ENCODE measurements at regions not wholly inside any gene's neighbourhood (a gene's known extent, or its start where the extent isn't known, plus 50 kb on each side); places are given as distances from the start of the nearest gene placed in this dataset.

DNA sequence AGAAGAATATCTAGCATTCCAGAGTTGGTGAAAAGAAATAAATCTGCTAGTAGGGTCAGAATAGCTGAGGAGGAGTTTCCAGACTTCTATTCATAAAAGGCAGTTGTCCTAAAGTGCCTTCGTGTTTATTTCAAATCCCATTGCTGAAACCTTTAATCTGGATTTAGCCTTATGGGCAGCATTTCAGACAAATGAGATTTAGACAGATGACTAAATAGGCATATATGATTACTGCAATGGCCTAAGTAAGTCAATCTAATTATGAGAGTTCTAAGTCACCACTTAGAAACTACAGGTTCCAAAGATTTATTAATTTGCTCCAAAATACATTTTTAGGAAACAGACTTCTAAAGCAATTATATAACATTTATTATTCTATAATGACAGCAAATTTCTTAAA lies 368.7 kb downstream of the LIG4 start:
- DNase-seq (ENCODE audit: low spot score, unreplicated experiment) = no peak
- no peaks in the 10 kb centered on the region for H3K36me3 Mint-ChIP-seq (ENCODE audit: insufficient read depth)
- TF ChIP-seq, protein P1, sequence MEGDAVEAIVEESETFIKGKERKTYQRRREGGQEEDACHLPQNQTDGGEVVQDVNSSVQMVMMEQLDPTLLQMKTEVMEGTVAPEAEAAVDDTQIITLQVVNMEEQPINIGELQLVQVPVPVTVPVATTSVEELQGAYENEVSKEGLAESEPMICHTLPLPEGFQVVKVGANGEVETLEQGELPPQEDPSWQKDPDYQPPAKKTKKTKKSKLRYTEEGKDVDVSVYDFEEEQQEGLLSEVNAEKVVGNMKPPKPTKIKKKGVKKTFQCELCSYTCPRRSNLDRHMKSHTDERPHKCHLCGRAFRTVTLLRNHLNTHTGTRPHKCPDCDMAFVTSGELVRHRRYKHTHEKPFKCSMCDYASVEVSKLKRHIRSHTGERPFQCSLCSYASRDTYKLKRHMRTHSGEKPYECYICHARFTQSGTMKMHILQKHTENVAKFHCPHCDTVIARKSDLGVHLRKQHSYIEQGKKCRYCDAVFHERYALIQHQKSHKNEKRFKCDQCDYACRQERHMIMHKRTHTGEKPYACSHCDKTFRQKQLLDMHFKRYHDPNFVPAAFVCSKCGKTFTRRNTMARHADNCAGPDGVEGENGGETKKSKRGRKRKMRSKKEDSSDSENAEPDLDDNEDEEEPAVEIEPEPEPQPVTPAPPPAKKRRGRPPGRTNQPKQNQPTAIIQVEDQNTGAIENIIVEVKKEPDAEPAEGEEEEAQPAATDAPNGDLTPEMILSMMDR (IDR thresholded peaks at IDR 0.05; ENCODE audit: unreplicated experiment) = no peak

DNA sequence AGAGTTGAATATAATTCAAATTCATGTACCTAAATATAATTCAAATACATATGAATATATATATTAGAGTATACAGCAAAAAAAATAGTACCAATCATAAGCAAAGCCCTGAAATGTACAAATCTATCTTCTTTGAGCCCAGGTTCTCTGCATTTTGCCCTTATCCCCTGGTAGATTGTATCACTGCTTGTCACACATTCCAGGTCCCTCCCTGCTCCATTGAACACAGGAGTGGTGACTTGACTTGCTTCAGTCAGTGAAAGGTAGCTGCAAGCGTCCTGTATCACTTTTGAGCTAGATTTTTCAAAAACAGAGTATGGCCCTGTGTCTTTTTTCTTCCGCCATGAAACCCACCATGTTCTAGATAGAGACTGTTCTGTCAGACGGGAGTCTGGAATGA lies 369.4 kb downstream of the LIG4 start:
- no peaks in the 10 kb centered on the region for H3K27me3 Mint-ChIP-seq
- DNase-seq (ENCODE audit: low spot score, unreplicated experiment) = no peak
- H3K27ac Mint-ChIP-seq = no peak overlapping the region
- H3K4me1 Mint-ChIP-seq (ENCODE audit: low read depth) = no peaks in the 10 kb centered on the region
- no peaks in the 10 kb centered on the region for H3K36me3 Mint-ChIP-seq (ENCODE audit: insufficient read depth)
- H3K9me3 Mint-ChIP-seq (ENCODE audit: low read depth) = no peaks in the 10 kb centered on the region
- H3K4me3 Mint-ChIP-seq (ENCODE audit: low read depth) = no peak overlapping the region
- TF ChIP-seq, protein P1 (IDR thresholded peaks at IDR 0.05; ENCODE audit: unreplicated experiment) = no peak

More for the DNA sequence above, 368.7 kb downstream of the LIG4 start:
- Mint-ChIP-seq H3K27ac (no peak overlapping the region), H3K9me3 (ENCODE audit: low read depth) (no peaks in the 10 kb centered on the region), H3K4me1 (ENCODE audit: low read depth) (no peaks in the 10 kb centered on the region), H3K4me3 (ENCODE audit: low read depth) (no peak overlapping the region), H3K27me3 (no peaks in the 10 kb centered on the region)

DNA sequence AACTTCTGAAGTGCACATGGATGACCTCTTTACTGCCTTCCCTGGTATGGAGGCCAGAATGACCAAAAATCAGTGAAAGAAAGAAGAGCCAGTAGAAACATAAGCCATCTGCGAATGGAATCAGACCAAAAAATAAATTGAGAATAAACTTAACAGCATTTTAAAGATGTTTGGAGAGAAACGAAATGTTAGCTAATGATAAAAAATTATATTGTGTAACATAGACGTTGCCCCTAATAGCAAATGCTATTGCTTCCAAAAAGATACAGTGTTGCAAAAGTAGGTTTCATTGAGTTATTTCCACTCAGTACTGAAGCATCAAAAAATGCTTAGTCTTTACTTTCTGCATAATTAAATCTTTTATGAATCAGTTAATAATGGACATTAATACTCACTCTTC lies 371.7 kb downstream of the LIG4 start:
- Mint-ChIP-seq H3K27me3 (no peaks in the 10 kb centered on the region), H3K4me1 (ENCODE audit: low read depth) (no peaks in the 10 kb centered on the region), H3K27ac (no peak overlapping the region), H3K36me3 (ENCODE audit: insufficient read depth) (no peaks in the 10 kb centered on the region), H3K4me3 (ENCODE audit: low read depth) (no peak overlapping the region), H3K9me3 (ENCODE audit: low read depth) (no peaks in the 10 kb centered on the region)
- TF ChIP-seq, protein P1 (IDR thresholded peaks at IDR 0.05; ENCODE audit: unreplicated experiment) = no peak
- no peak for DNase-seq (ENCODE audit: low spot score, unreplicated experiment)

DNA sequence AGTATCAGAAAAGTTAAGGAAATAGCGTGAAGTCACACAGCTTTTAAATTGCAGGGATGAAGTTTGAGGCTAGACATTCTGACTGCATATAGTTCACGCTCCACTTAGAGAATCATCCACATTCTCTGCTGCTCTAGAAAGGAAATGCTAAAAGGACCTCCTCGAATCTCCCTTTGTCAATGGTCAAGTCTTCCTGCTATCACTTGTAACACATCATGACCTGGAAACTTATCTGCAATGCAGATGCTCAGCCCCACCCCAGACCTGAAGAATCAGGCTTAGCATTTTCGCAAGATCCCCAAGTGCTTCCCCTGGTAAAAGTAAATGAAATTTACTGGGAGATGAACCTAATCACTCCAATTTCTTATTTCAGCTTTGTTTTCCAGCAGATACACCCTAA lies 372.1 kb downstream of the LIG4 start:
- TF ChIP-seq, protein P1 (IDR thresholded peaks at IDR 0.05; ENCODE audit: unreplicated experiment) = no peak
- no peak for DNase-seq (ENCODE audit: low spot score, unreplicated experiment)
- Mint-ChIP-seq H3K9me3 (ENCODE audit: low read depth) (no peaks in the 10 kb centered on the region), H3K27me3 (no peaks in the 10 kb centered on the region), H3K27ac (no peak overlapping the region), H3K4me1 (ENCODE audit: low read depth) (no peaks in the 10 kb centered on the region), H3K36me3 (ENCODE audit: insufficient read depth) (no peaks in the 10 kb centered on the region), H3K4me3 (ENCODE audit: low read depth) (no peak overlapping the region)

DNA sequence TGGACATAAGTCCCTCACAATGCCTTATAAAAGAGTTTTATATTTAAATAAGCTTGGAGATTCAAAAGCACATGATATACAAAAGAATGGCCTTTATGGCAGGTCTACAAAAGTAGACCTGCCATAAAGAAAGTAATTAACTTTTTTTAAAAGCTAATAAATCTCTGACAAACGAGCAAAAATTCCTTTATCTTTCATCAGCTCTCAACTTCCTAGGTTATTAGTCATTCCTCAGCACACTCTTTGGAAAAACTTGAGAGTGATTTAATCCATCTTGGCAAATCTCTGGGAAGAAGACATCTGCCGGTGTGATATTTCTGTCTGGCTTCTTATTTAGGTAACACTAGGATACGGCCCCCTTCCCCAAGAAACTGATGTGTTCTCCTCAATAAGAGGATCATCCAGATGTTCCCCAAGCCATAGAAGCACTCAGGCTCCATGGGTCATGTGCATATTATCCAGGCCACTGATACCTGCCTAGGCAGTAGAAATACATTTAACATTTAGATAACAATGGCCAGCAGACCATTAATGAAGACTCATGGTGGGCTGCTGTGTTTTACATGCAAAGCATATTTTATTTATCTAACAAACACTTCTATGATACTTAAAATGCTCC lies 372.7 kb downstream of the LIG4 start:
- Mint-ChIP-seq H3K27me3 (no peaks in the 10 kb centered on the region), H3K9me3 (ENCODE audit: low read depth) (no peaks in the 10 kb centered on the region), H3K36me3 (ENCODE audit: insufficient read depth) (no peaks in the 10 kb centered on the region), H3K27ac (no peak overlapping the region), H3K4me1 (ENCODE audit: low read depth) (no peaks in the 10 kb centered on the region), H3K4me3 (ENCODE audit: low read depth) (no peak overlapping the region)
- TF ChIP-seq, protein P1 (IDR thresholded peaks at IDR 0.05; ENCODE audit: unreplicated experiment) = no peak
- no peak for DNase-seq (ENCODE audit: low spot score, unreplicated experiment)

Data from progenitor cell of endocrine pancreas (in vitro differentiated cells).